HG03342 (cell line): ENCODE measurements at regions not wholly inside any gene's neighbourhood (a gene's known extent, or its start where the extent isn't known, plus 50 kb on each side); places are given as distances from the start of the nearest gene placed in this dataset.

Experiments
- ATAC-seq: cut with Tn5 transposase; IDR thresholded peaks from one replicate; pipeline ENCODE4 v1.9.1; 2021; ENCODE audit warnings: mild to moderate bottlenecking, moderate library complexity; ENCODE audit not compliant: unreplicated experiment

GRCh38 chr5:89255845-89256463 lies 373.0 kb upstream of the MEF2C start:
- no peak for ATAC-seq

GRCh38 chr5:89253666-89254352 lies 370.8 kb upstream of the MEF2C start:
- no peak for ATAC-seq

GRCh38 chr5:89246864-89247263 lies 363.9 kb upstream of the MEF2C start:
- ATAC-seq: no peak

GRCh38 chr5:89246252-89246651 lies 363.3 kb upstream of the MEF2C start:
- ATAC-seq: no peak

- ATAC-seq: no peak
Measured at GRCh38 chr5:89243611-89244010, 360.6 kb upstream of the MEF2C start.

GRCh38 chr5:89241186-89241585 lies 358.2 kb upstream of the MEF2C start:
- ATAC-seq: no peak

- no peak for ATAC-seq
Measured at GRCh38 chr5:89236900-89237299, 353.9 kb upstream of the MEF2C start.

GRCh38 chr5:89233462-89233861 lies 350.5 kb upstream of the MEF2C start:
- ATAC-seq: no peak

GRCh38 chr5:89232139-89232603 lies 349.2 kb upstream of the MEF2C start:
- ATAC-seq: peak; percentile 98

GRCh38 chr5:89230178-89230577 lies 347.2 kb upstream of the MEF2C start:
- no peak for ATAC-seq

- no peak for ATAC-seq
Measured at GRCh38 chr5:89229331-89230070, 346.5 kb upstream of the MEF2C start.

- ATAC-seq: no peak
Measured at GRCh38 chr5:89228355-89228754, 345.4 kb upstream of the MEF2C start.

GRCh38 chr5:89218364-89218763 lies 335.4 kb upstream of the MEF2C start:
- ATAC-seq: no peak

- no peak for ATAC-seq
Measured at GRCh38 chr5:89216606-89217005, 333.6 kb upstream of the MEF2C start.

- ATAC-seq: no peak
Measured at GRCh38 chr5:89213573-89213972, 330.6 kb upstream of the MEF2C start.

GRCh38 chr5:89211836-89212235 lies 328.9 kb upstream of the MEF2C start:
- ATAC-seq: no peak

- ATAC-seq: no peak
Measured at GRCh38 chr5:89208811-89209210, 325.8 kb upstream of the MEF2C start.

- ATAC-seq: no peak
Measured at GRCh38 chr5:89208392-89208791, 325.4 kb upstream of the MEF2C start.

- ATAC-seq: no peak
Measured at GRCh38 chr5:89204756-89205155, 321.8 kb upstream of the MEF2C start.

GRCh38 chr5:89203611-89204010 lies 320.6 kb upstream of the MEF2C start:
- no peak for ATAC-seq

- ATAC-seq: no peak
Measured at GRCh38 chr5:89200899-89201298, 317.9 kb upstream of the MEF2C start.

- ATAC-seq: no peak
Measured at GRCh38 chr5:89199306-89199705, 316.3 kb upstream of the MEF2C start.
